Tibial artery (tissue), 4 donors: ENCODE measurements at regions not wholly inside any gene's neighbourhood (a gene's known extent, or its start where the extent isn't known, plus 50 kb on each side); places are given as distances from the start of the nearest gene placed in this dataset.

ENCODE experiments used
- DNase-seq, 2 donors: peaks; one replicate each; pipeline ENCODE4 v3.0.0-alpha.2; 2019
- H3K27ac ChIP-seq, 2 donors: fragments of 200-600 bp; sonication (generic) in 1 of 2; 1 replicate in 1 of 2; 2 replicates in 1 of 2; pipeline ENCODE4 v1.5.1; 2018 to 2019; ENCODE audit warnings: mild to moderate bottlenecking in 1 of 2
- H3K27me3 ChIP-seq, 2 donors: fragments of 200-600 bp; sonication (generic) in 1 of 2; one replicate each; pipeline versions ENCODE4 v1.5.1 to v1.6.0; 2016 to 2019
- H3K36me3 ChIP-seq, 3 donors: fragments of 200-600 bp; sonication (generic) in 2 of 3; one replicate each; pipeline ENCODE4 v1.5.1; 2016 to 2019; ENCODE audit warnings: mild to moderate bottlenecking in 2 of 3
- H3K4me1 ChIP-seq, 4 donors: fragments of 200-600 bp; sonication (generic) in 2 of 4; 1 replicate in 3 of 4; 2 replicates in 1 of 4; pipeline ENCODE4 v1.5.1; 2016 to 2019
- H3K4me3 ChIP-seq, 2 donors: fragments of 200-600 bp; sonication (generic) in 1 of 2; 1 replicate in 1 of 2; 2 replicates in 1 of 2; pipeline ENCODE4 v1.5.1; 2018 to 2019; ENCODE audit warnings: mild to moderate bottlenecking in 2 of 2
- H3K9me3 ChIP-seq, 3 donors: fragments of 200-600 bp; sonication (generic) in 1 of 3; one replicate each; pipeline ENCODE4 v1.5.1; 2016 to 2019
- CTCF ChIP-seq, 2 experiments: fragments of 200-600 bp in 1 of 2; fragments of 450-650 bp in 1 of 2; IDR thresholded peaks; one replicate each; pipeline ENCODE4 v1.5.1; 2017 to 2019; ENCODE audit warnings: antibody characterized with exemption in 2 of 2, mild to moderate bottlenecking in 1 of 2, moderate library complexity in 1 of 2
- intact Hi-C: fragments of 100-400 bp; cut with DNase I; formaldehyde crosslinking; loops from one replicate; pipeline ENCODE4 v1.15.0; 2023; ENCODE audit warnings: low total_unique reads

- H3K27me3 ChIP-seq = no peaks in the 10 kb centered on the region
- no peaks in the 10 kb centered on the region for H3K9me3 ChIP-seq
- H3K27ac ChIP-seq = no peak overlapping the region
- no peak for TF ChIP-seq CTCF (IDR thresholded peaks at IDR 0.05)
- intact Hi-C loops = no loop called here
- H3K36me3 ChIP-seq = no peaks in the 10 kb centered on the region
- DNase-seq = no peak
- no peak overlapping the region for H3K4me3 ChIP-seq
- peaks cover 0 to 21% (median 8%) of the 10 kb centered on the region in 4 donors for H3K4me1 ChIP-seq
Measured at GRCh38 chr13:44756276-44756810, 180.2 kb upstream of the TSC22D1 start.

GRCh38 chr13:44755872-44756271 is 179.7 kb upstream of the TSC22D1 start:
- Histone ChIP-seq H3K4me1 (peaks cover 0 to 21% (median 8%) of the 10 kb centered on the region in 4 donors), H3K9me3 (no peaks in the 10 kb centered on the region), H3K27ac (no peak overlapping the region), H3K27me3 (no peaks in the 10 kb centered on the region), H3K4me3 (no peak overlapping the region), H3K36me3 (no peaks in the 10 kb centered on the region)
- TF ChIP-seq CTCF (IDR thresholded peaks at IDR 0.05) = no peak
- intact Hi-C loops = no loop called here
- no peak for DNase-seq

GRCh38 chr13:44752164-44752563 is 176.0 kb upstream of the TSC22D1 start:
- DNase-seq = no peak
- H3K9me3 ChIP-seq = no peaks in the 10 kb centered on the region
- H3K27me3 ChIP-seq = no peaks in the 10 kb centered on the region
- H3K4me1 ChIP-seq = peaks cover 0 to 15% (median 1%) of the 10 kb centered on the region in 4 donors
- no peak for TF ChIP-seq CTCF (IDR thresholded peaks at IDR 0.05)
- H3K36me3 ChIP-seq = no peaks in the 10 kb centered on the region
- H3K4me3 ChIP-seq = no peak overlapping the region
- H3K27ac ChIP-seq = no peak overlapping the region
- intact Hi-C loops = no loop called here

DNA sequence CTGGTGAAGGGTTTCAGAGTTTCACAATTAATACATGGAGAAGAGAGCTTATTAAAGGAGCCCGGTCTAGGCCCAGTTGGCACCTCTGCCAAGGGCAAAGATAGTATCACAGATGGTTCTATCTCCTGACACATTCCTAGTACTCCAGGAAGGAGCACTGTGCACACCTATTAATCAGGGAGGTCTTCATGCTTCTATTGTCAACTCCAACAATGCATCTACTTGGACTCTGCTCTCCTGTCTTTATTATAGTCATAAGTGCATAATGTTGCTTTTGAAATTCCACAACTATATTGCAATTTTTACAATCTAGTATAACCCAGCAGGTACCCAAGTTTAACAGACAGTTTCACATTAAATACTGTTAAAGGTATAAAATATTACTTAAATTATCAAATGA is 174.5 kb upstream of the TSC22D1 start:
- Histone ChIP-seq H3K4me1 (peaks cover 0 to 11% (median 5%) of the 10 kb centered on the region in 4 donors), H3K27me3 (no peaks in the 10 kb centered on the region), H3K4me3 (no peak overlapping the region), H3K9me3 (no peaks in the 10 kb centered on the region), H3K36me3 (no peaks in the 10 kb centered on the region), H3K27ac (no peak overlapping the region)
- DNase-seq = no peak
- intact Hi-C loops = no loop called here
- TF ChIP-seq CTCF (IDR thresholded peaks at IDR 0.05) = no peak

- H3K27ac ChIP-seq = no peak overlapping the region
- no peaks in the 10 kb centered on the region for H3K36me3 ChIP-seq
- H3K4me3 ChIP-seq = no peak overlapping the region
- H3K27me3 ChIP-seq = no peaks in the 10 kb centered on the region
- no peak for TF ChIP-seq CTCF (IDR thresholded peaks at IDR 0.05)
- intact Hi-C loops = no loop called here
- peaks cover 0 to 11% (median 5%) of the 10 kb centered on the region in 4 donors for H3K4me1 ChIP-seq
- H3K9me3 ChIP-seq = no peaks in the 10 kb centered on the region
- DNase-seq = no peak
Measured at GRCh38 chr13:44749906-44750305, 173.8 kb upstream of the TSC22D1 start.

DNA sequence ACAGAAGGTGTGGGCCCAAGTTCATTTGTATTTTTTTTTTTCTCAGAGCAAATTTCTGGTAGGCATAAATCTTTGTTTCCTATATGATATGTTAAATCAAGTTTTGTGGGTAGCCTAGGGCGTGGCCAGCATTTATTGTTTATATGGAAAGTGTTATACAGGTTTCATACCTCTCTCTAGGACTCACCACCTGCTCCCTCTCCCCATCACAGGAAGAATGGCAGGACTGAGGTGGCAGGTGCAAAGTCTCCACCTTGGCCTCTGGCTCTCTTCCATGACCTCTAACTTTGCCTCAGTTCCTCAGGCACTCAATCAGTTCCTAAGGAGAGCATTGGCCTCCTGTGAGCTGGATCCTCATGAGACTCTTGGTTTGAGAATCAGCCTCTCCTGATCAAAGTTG is 172.3 kb upstream of the TSC22D1 start:
- Histone ChIP-seq H3K27ac (no peak overlapping the region), H3K27me3 (no peaks in the 10 kb centered on the region), H3K9me3 (no peaks in the 10 kb centered on the region), H3K4me3 (no peak overlapping the region), H3K4me1 (peaks cover 0 to 11% (median 5%) of the 10 kb centered on the region in 4 donors), H3K36me3 (no peaks in the 10 kb centered on the region)
- DNase-seq = no peak
- no peak for TF ChIP-seq CTCF (IDR thresholded peaks at IDR 0.05)
- intact Hi-C loops = no loop called here
